C4-2B (cell line): ENCODE measurements at regions not wholly inside any gene's neighbourhood (a gene's known extent, or its start where the extent isn't known, plus 50 kb on each side); places are given as distances from the start of the nearest gene placed in this dataset.

ENCODE experiments used
- CTCF ChIP-seq: fragments of 450-650 bp; conservative IDR thresholded peaks from 2 replicates; pipeline ENCODE4 v1.5.1; 2017; ENCODE audit warnings: mild to moderate bottlenecking
- ZFX ChIP-seq: fragments of 450-650 bp; IDR thresholded peaks from 2 replicates; pipeline ENCODE4 v1.6.1; 2017

- TF ChIP-seq CTCF (no peak), ZFX (no peak)
Observed at GRCh38 chr5:89372176-89372575, 489.2 kb upstream of the MEF2C start.
